ENCODE measurements at regions not wholly inside any gene's neighbourhood (a gene's known extent, or its start where the extent isn't known, plus 50 kb on each side); places are given as distances from the start of the nearest gene placed in this dataset.

DNA sequence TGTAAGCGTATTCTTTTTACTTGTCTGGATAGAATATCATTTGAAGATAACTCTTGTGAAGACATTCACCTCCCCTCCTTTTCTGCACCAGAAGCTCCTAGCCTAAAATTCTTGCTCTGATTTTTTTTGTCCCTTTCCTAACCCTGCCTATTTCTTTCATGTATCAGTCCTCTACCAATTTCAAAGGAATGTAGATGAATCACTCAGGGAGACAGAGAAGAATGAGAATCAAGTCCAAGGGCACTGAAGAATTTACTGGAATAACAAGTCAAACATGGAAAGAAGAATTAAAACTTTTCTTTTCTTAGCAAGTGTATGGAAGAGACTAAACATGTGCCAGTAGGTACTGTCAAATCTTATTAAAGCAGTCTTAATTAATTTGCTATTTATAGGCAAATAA, 618.7 kb downstream of the DNAH5 start:
- TF ChIP-seq, protein P1, sequence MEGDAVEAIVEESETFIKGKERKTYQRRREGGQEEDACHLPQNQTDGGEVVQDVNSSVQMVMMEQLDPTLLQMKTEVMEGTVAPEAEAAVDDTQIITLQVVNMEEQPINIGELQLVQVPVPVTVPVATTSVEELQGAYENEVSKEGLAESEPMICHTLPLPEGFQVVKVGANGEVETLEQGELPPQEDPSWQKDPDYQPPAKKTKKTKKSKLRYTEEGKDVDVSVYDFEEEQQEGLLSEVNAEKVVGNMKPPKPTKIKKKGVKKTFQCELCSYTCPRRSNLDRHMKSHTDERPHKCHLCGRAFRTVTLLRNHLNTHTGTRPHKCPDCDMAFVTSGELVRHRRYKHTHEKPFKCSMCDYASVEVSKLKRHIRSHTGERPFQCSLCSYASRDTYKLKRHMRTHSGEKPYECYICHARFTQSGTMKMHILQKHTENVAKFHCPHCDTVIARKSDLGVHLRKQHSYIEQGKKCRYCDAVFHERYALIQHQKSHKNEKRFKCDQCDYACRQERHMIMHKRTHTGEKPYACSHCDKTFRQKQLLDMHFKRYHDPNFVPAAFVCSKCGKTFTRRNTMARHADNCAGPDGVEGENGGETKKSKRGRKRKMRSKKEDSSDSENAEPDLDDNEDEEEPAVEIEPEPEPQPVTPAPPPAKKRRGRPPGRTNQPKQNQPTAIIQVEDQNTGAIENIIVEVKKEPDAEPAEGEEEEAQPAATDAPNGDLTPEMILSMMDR (IDR thresholded peaks at IDR 0.05; ENCODE audit: control insufficient read depth, insufficient read depth, low read depth, low read length, missing control alignments): no peak
- no peak overlapping the region for H3K4me3 ChIP-seq (ENCODE audit: control insufficient read depth, low read depth, low read length)
- DNase-seq (ENCODE audit: low read depth): no peak

DNA sequence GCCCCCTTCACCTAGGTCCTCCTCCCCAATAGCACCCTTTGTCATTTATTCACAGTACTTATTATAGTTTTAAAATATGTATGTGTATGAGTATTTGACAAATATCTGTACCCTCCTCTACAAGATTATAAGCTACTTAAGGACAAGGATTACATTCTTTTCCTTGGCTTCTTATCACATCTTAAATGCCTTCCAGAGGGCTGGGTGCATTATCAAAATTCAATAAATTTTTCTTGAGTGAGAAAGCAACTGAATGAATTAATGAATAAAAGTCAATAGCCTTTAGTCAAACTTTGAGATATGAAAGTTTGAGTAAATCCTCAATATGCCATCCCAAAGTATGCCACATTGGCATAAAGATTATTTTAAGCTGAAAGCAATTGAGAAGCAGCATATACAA, 621.7 kb downstream of the DNAH5 start:
- H3K4me3 ChIP-seq (ENCODE audit: control insufficient read depth, low read depth, low read length): no peak overlapping the region
- TF ChIP-seq, protein P1 (IDR thresholded peaks at IDR 0.05; ENCODE audit: control insufficient read depth, insufficient read depth, low read depth, low read length, missing control alignments): no peak
- DNase-seq (ENCODE audit: low read depth): no peak

DNA sequence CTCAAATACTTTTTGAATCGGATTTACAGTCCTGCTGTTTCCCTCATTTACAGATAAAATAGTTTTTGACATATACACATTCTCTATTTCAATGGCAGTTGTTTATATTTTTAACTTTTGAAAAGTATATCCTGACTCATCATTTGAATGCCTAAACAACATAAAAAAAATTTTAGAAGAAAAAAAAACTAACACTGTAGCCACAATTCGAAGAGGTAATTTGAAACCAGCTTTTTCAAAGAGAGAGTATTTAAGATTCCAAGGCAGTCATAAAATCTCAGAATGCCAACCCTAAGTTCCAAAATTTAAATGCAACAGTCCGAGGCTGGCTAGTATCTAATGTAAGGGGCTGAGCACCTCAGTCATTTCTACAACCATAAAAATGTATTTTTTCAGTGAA, 626.8 kb downstream of the DNAH5 start:
- DNase-seq (ENCODE audit: low read depth): no peak
- TF ChIP-seq, protein P1 (IDR thresholded peaks at IDR 0.05; ENCODE audit: control insufficient read depth, insufficient read depth, low read depth, low read length, missing control alignments): no peak
- H3K4me3 ChIP-seq (ENCODE audit: control insufficient read depth, low read depth, low read length): no peak overlapping the region

DNA sequence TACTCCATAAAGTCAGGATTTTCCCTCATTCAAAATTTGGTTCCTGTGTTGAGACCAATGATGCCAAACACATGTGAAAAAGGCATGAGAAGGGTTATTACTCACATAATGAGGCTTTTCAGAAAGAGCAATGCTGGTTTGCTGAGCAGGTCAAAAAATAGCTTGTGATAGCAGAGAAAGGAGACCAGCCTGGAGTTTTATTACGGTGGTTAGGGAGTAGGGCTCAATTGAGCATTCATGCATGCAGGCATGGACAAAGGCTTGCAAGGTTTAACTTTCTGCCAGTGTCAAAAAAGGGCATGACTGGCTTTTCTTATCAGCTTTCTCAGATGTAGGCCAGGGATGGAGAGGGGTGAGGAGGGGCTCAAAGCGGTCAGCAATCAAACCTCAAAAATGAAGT, 628.3 kb downstream of the DNAH5 start:
- TF ChIP-seq, protein P1 (IDR thresholded peaks at IDR 0.05; ENCODE audit: control insufficient read depth, insufficient read depth, low read depth, low read length, missing control alignments): no peak
- no peak overlapping the region for H3K4me3 ChIP-seq (ENCODE audit: control insufficient read depth, low read depth, low read length)
- no peak for DNase-seq (ENCODE audit: low read depth)

DNA sequence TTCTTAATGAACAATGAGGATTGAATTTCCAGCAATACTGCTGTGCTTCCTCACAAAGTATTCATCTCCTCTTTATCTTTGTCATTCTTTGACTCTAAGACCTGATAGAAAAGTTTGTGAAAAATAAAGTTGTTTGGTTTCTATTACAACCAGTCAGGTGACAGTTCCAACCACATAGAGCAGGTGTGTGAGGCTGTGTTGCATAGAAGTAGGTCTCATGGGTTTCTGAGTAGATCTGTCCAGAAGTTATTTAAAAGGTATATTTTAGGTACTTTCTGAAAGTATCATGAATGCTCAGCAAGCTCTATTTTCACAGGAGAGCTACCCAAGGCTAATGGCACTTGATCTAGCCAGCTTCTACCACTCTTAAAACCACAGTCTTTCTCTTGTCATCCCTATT, 637.0 kb downstream of the DNAH5 start:
- TF ChIP-seq, protein P1 (IDR thresholded peaks at IDR 0.05; ENCODE audit: control insufficient read depth, insufficient read depth, low read depth, low read length, missing control alignments): no peak
- no peak for DNase-seq (ENCODE audit: low read depth)
- no peak overlapping the region for H3K4me3 ChIP-seq (ENCODE audit: control insufficient read depth, low read depth, low read length)

DNA sequence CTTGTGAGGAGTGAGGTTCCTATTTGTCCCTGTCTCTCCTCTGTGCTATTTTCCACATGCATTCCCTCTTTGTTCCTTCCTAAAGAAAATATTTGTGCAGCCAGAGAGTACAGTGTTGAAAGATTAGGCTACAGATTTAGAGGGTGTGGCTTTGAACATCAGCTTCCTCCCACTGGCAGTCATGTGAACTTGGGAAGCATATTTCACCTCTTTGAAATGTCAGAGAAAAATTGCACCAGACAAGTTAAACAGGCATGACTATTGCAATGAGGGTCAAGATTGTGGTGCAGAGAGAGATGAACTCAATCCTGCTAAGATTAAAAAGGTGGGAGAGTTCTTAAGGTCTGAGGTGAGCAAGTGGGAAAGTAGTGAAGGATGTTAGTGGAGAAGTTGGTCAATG, 641.0 kb downstream of the DNAH5 start:
- DNase-seq (ENCODE audit: low read depth): no peak
- no peak overlapping the region for H3K4me3 ChIP-seq (ENCODE audit: control insufficient read depth, low read depth, low read length)
- TF ChIP-seq, protein P1 (IDR thresholded peaks at IDR 0.05; ENCODE audit: control insufficient read depth, insufficient read depth, low read depth, low read length, missing control alignments): no peak

DNA sequence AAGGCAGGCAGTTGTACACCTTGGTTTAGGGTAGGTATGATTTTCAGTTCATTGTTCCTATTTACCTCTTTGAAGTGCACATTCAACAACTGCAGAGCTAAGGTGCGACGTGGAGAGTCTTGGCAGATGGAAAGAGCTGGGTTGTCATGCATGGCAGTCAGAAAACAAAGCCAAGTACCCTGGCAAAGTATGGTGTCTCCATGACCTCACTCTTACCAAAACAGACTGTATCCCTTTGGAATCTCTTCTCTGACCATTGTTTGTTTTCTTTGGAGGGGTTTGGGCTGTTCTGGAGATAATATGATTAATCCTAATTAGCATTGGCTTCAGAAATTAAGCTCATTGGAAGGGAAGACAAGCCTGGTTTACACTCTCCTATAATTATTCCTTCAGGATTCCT, 665.7 kb downstream of the DNAH5 start:
- no peak for DNase-seq (ENCODE audit: low read depth)
- TF ChIP-seq, protein P1 (IDR thresholded peaks at IDR 0.05; ENCODE audit: control insufficient read depth, insufficient read depth, low read depth, low read length, missing control alignments): no peak
- H3K4me3 ChIP-seq (ENCODE audit: control insufficient read depth, low read depth, low read length): no peak overlapping the region

All from AG09309 (cell line).